Coronary artery (tissue), 2 donors: ENCODE measurements at regions not wholly inside any gene's neighbourhood (a gene's known extent, or its start where the extent isn't known, plus 50 kb on each side); places are given as distances from the start of the nearest gene placed in this dataset.

ENCODE experiments used
- DNase-seq: peaks from one replicate; pipeline ENCODE4 v3.0.0-alpha.2; 2017; ENCODE audit warnings: low spot score
- H3K27ac ChIP-seq, 2 donors: fragments of 200-600 bp; sonication (generic); one replicate each; pipeline ENCODE4 v1.5.1; 2016 to 2019
- H3K4me3 ChIP-seq: fragments of 200-600 bp; sonication (generic); 2 replicates; pipeline ENCODE4 v1.5.1; 2016; ENCODE audit warnings: mild to moderate bottlenecking, moderate library complexity
- CTCF ChIP-seq: fragments of 200-600 bp; sonication (generic); IDR thresholded peaks from one replicate; pipeline ENCODE4 v1.5.1; 2019; ENCODE audit warnings: antibody characterized with exemption

DNA sequence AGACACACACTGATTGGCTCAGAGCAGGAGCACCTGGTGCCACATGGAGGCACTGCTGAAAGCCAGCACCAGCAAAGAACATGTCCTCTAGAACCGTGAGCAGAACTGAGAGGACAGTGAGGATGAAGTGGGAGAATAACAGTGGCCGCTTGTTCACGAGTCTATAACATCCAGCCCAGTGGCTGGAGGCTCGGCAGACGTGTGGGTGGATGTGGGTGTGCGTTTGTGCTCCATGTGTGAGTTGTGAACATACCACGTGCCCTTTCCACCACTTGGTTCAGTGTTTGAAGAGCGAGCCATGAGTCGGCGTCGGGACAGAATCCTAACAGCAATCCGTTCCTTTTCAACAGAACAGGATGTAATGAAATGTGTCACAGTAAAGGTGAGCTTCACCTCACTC is 113.0 kb downstream of the SOX1 start:
- no peak overlapping the region for H3K4me3 ChIP-seq
- no peak overlapping the region for H3K27ac ChIP-seq
- no peak for TF ChIP-seq CTCF
- DNase-seq: peak; percentile 47

- Histone ChIP-seq H3K4me3 (no peak overlapping the region), H3K27ac (no peak overlapping the region)
- TF ChIP-seq CTCF: no peak
- DNase-seq: peak; percentile 57
Observed at GRCh38 chr13:112181336-112182067, 114.6 kb downstream of the SOX1 start.

DNA sequence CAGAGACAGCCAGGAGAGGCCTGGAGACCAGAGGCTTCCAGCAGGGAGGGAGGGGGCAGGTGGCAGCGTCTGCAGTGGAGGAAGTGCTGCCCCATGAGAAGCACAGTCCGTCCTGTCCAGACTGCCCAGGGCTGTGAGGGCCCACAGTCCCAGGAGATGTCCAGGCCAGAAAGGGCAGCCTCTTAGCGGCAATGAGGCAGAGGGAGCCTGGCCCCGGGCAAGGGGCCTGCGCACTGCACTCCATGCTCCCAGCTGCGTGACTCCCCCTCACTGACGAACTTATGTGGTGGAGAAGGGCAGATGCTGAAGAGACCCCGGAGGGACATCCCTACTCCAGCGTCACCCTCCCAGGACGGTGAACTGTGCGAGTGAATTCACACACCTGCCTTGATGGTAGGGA is 115.3 kb downstream of the SOX1 start:
- no peak for TF ChIP-seq CTCF
- DNase-seq: peak; percentile 21
- Histone ChIP-seq H3K27ac (no peak overlapping the region), H3K4me3 (no peak overlapping the region)

- H3K4me3 ChIP-seq: no peak overlapping the region
- no peak overlapping the region for H3K27ac ChIP-seq
- peak; percentile 60 for DNase-seq
- no peak for TF ChIP-seq CTCF
Observed at GRCh38 chr13:112182846-112183531, 116.0 kb downstream of the SOX1 start.

- Histone ChIP-seq H3K4me3 (no peak overlapping the region), H3K27ac (no peak overlapping the region)
- no peak for TF ChIP-seq CTCF
- DNase-seq: peak; percentile 21
Observed at GRCh38 chr13:112183532-112184090, 116.7 kb downstream of the SOX1 start.

- no peak for TF ChIP-seq CTCF
- DNase-seq: peak; percentile 72
- H3K27ac ChIP-seq: no peak overlapping the region
- H3K4me3 ChIP-seq: no peak overlapping the region
Observed at GRCh38 chr13:112184261-112184660, 117.3 kb downstream of the SOX1 start.
